ENCODE measurements at regions not wholly inside any gene's neighbourhood (a gene's known extent, or its start where the extent isn't known, plus 50 kb on each side); places are given as distances from the start of the nearest gene placed in this dataset.

DNA sequence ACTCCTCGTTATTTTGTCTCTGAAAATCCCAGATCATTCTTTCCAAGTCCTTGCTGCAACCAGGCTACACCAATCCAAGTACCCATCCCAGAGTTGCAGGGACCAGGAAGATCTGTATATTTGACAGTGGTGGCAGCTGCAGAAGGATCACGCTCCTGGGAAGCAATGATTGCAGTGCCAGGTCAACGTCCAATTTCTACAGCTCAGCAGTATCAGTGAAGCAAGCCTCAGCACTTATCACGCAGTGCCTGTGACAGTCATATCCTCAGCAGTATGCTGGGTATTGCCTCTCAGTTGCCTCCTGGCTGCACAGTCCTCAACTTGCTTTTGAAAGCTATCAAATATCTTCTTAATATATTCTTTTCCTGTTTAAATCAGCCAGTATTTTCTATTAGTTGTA lies 66.7 kb downstream of the BARHL2 start:
- DNase-seq (ENCODE audit: low read depth, low spot score): no peak

DNA sequence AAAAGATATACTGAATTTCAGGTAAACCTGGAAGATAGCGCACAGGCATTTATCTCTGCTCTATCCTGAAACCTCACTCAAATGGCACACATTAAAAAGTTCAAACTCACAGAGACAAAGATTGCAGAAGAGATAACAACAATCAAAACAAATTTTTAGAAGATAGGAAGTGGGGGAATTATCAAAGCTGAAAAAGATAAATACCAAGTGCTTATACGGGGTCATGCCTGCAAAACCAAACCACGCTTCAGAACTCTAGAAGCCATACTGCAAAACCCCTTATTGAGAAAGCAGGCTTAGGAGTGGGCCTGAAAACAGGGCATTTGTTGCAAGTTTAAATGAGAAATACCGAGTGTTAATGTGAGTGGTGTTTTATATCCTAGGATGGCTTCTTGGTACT lies 76.8 kb downstream of the BARHL2 start:
- no peak for DNase-seq (ENCODE audit: low read depth, low spot score)

DNA sequence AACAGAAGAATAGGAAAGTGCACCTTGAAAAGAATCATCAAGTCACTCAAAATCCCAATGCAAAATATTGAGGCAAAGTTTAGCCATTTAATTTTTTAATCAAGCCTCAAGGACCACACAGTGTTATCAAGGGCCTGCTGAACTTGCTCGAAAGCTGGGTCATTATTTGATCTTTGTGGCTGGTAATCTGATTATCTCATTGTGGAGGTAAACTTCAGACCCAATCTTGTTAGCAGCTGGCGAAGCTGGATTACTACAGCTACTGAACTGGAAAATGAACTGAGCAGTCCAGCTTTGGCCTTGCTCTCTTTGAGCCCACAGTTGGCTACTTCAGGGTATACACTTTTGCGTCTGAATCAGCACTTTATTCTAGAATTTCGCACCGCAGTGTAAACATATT lies 94.4 kb downstream of the BARHL2 start:
- DNase-seq (ENCODE audit: low read depth, low spot score): no peak

DNA sequence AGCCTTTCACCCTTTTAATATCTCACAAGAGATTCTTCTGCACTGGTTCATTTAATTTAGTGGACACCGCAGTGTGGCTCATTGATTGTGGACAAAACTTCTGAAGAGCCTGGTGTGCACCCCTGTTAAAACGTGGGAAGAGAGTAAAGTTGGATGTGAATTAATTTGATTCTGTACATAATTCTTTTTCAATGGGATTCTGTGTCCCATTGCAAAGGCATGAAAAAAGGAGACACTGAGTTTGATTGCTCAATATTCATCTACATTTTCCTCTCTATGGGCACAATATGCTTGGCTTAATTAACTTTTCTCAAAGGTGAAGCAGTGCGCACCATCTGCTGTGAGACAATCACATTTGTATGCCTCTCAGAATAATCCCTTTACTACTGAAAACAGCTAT lies 95.1 kb downstream of the BARHL2 start:
- DNase-seq (ENCODE audit: low read depth, low spot score): no peak

DNA sequence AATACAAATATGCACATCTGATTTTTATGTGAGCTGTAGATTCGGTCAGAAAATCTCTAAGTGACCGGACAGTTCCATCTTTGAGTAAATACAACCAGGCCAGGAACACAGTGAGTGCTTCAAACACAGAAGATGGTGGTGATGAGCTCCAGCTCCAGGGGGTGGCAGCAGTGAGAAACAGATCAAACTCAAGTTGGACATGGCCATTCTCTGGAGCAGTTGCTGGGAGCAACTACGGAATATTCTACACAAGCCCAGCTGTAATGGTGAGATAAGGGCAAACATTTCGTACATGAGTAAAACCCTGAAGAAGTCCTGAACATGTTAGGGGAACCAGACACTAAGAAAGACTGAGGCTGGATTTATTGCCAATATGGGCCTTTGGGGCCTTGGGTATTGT lies 100.7 kb downstream of the BARHL2 start:
- no peak for DNase-seq (ENCODE audit: low read depth, low spot score)

DNA sequence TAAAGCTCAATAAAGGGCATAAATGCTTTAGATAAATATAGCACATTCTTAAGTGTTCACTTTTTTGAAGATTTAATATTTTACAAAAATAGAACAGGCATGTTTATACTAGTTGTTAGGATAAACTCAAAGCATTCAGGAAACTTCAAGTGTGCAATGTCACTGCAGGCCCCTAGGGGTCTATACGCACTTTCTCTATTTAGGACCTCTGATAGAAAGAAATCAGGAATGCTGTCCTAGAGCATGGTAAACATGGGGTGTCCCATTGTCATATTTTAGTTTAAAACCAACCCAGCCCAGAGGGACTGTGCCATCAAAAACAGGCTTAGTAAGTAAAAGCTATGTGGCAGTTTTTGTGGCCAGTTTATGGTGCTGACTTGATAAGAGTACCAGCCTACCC lies 102.2 kb downstream of the BARHL2 start:
- no peak for DNase-seq (ENCODE audit: low read depth, low spot score)

DNA sequence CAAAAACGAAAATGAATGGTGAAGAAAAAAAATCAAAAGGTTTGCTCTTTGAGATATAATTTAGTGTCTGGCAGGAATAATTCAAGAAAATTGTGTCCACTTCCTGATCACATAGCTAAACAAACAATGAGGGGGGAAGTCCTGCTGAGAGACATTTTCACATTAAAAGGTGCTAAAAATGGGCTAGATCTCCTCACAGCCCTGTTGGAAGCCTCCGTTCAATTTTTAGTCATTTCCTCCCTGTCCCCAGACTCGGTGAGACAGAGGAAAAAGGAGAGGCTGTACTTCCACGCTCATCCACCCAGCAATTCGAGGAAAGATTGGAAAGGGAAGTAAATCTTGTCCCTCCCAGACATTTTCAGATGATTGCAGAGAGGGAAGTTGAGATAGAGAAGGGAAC lies 103.7 kb downstream of the BARHL2 start:
- DNase-seq (ENCODE audit: low read depth, low spot score): no peak

DNA sequence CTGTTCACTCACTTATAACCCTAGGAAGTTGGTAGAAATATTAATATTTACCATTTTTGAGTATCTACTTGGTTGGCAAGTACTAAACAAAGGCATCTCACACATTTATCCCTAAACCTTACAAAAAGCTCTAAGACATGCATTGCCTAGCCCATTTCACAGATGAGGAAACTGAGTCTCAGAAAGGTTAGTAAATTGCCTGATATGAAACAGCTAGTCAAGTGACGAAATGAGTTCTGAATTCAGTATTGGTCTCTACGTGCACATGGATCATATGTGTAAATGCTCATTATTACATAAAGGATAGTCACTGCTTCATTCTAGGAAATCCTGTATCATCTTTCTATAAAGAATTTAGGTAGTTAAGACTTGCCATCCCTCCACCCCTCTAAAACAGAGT lies 105.1 kb downstream of the BARHL2 start:
- DNase-seq (ENCODE audit: low read depth, low spot score): no peak

DNA sequence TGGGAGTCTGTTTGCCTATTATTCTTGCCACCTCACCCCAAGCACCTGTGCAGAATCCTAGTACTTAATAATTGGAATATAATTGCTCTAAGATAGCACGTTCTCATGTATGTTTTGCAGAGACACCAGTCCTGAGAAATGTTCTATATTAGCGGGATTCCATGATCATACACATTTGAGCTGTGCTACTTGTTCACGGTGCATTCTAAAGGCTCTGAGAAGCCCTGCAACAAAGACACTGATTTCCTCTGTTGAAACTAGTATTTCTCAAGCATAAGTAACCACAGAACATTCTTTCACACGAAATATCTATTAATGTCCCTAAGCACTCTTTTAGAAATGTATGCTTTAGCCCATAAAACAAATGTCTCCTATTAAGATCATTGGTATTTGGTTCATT lies 109.4 kb downstream of the BARHL2 start:
- DNase-seq (ENCODE audit: low read depth, low spot score): no peak

DNA sequence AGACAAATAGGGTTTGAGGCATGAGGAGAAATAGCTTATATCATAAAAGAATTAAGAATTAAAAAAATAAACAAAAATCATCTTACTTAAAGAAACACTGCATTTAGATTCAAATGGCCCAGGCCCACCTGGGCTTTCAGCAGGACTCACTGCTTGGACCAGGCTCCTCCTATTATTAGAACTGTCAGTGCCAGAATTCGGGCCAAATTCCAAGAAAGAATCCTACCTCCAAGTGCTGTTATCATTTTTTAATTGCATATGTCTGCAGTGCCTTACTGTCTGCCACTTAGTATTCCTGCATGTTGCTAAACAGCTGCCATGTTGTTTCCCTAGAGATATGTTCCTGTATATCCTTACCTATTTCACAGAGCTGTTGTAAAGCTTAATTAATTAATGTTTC lies 112.0 kb downstream of the BARHL2 start:
- DNase-seq (ENCODE audit: low read depth, low spot score): no peak

DNA sequence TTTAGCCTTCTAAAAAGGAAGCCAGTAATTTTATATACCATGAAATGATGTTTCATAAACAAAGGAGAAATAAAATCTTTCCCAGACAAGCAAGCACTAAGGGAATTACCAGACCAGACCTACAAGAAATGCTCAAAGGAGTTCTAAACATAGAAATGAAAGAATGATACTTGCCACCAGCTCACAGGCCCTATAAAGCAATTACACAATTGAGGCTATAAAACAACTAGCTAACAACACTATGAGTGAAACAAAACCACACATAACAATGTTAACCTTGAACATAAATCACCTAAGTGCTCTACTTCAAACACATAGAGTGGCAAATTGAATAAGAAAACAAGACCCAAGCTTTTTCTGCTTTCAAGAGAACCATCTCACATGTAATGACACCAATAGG lies 123.8 kb downstream of the BARHL2 start:
- DNase-seq (ENCODE audit: low read depth, low spot score): no peak

DNA sequence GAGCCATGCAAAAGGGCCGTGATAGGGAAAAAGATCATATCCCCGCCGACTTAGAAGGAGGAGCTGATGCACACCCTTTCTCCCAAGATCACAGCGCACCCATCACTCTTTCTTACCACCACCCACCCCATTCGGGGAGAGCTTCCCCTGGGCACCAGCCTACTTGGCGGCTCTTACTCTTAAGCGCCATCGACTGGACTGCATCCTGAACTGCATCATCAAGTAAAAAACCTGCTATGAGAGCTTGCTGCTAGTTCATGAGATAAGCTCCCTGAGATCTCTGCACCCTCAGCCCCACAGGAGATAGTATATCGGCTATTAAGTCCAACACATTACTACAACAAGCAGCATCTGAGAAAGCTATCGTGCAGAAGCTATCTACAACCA lies 125.1 kb downstream of the BARHL2 start:
- DNase-seq (ENCODE audit: low read depth, low spot score): no peak

DNA sequence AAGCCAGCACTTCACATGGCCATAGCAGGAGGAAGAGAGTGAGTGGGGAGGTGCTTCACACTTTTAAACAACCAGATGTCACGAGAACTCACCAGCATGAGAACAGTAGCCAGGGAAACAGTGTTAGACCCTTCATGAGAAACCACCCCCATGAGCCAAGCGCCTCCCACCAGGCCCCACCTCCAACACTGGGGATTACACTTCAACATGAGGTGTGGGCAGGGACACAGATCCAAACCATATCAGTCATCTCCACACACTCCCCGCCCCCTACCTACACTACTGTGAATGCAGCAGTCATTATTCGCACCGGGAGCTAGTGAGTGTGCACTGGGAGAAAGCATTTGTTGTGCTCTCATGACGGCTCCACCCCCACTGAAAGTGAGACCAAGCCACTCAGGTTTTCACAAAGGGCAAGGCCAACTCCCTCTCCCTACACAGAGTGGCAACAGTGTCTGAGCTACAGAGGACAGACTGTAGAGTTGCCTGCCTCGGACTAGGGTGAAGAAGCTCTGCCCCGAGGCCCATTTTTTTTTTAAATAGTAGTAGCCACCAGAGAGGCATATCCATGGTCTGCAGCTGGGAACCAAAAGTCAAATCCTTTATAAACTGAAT lies 125.6 kb downstream of the BARHL2 start:
- DNase-seq (ENCODE audit: low read depth, low spot score): no peak

DNA sequence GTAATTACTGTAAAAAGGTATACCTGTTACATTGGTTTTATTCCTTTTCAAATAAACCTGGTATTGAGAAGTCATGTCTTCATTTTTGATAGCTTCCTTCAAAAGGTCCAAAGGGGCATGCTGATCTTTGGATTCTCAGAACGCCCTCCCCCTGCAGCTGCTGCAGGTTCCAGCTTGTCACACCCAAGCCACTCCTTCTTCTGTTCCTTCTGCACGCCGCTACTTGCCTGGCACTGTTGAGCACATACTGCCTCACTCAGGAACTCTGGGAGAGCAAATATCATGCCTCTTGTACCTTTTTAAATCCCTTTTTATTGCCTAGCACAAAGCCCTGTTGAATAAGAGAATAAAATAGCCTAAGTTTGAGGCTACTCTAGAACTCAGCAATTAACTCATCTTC lies 136.9 kb downstream of the BARHL2 start:
- DNase-seq (ENCODE audit: low read depth, low spot score): no peak

DNA sequence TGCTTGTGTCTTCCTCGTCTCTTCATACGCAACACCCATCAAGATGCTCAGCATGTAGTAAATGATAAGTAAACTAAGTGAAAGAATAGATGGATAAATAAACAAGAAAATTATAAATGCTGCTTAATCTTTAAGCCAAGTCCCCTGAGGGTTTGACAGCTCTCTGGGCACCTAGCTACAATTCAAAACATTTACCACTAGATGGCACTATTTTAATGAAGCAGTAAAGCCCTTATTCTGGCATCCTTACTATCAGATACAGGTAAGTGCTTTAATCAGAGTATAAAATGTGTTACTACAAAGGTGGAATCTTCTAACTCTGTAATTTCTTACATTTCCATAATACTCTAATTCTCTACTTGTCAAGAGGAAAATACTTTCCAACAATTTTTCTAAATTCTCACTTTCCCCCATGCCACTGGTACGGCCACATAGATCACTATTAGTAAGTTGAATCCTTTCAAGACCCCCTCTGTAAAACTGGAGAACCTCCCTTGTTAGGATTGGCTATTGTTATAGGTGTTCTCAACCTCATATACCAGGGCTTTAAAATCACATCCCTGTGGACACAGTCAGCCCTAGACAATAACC lies 137.8 kb downstream of the BARHL2 start:
- no peak for DNase-seq (ENCODE audit: low read depth, low spot score)

DNA sequence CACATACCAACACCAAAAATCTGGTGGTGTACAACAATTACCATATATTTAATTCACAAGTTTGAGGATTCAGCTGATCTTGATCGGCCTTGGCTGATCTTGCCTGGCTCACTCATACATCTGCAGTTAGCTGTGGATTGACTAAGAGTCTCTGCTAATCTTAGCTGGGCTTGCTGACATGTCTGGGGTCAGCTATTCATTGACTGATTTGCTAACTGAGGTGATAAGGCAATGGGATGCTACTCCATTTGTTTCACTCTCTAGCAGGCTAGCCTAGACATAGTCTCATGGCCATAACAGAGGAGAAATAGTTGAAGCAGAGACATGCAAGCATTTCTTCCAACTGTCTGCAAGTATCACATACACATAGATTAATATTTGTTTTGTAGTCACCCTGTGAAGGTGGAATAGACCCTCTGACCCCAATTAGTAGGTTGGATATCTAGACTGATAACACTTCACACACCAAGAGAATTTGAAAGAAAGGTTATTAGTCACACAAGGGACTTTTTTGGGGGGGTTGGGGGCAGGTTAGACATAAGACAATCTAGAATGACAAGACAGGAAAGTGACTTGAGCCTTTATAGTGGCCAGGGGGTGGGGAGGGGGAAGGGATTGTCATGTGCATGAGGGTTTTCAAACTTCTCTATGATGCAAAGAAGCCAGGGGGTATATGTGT lies 142.3 kb downstream of the BARHL2 start:
- no peak for DNase-seq (ENCODE audit: low read depth, low spot score)

DNA sequence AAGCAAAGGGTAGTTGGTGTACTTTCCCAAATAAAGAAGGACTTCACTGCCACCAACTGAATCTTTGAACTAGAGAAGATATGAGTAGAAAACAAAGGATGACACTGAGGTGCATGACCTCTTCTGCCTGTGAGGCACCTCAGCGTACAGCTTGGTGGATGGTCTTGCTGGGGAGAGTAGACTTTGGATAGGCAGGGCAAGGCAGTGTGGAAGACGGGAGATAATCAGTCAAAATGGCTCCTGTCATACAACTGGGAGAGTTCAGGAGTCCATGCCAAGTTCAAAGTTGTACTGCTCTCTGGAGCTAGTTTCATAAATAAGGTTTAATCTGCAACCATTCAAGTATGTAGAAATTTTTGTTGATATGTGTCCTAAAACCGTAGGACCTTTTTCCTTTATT lies 143.4 kb downstream of the BARHL2 start:
- no peak for DNase-seq (ENCODE audit: low read depth, low spot score)

DNA sequence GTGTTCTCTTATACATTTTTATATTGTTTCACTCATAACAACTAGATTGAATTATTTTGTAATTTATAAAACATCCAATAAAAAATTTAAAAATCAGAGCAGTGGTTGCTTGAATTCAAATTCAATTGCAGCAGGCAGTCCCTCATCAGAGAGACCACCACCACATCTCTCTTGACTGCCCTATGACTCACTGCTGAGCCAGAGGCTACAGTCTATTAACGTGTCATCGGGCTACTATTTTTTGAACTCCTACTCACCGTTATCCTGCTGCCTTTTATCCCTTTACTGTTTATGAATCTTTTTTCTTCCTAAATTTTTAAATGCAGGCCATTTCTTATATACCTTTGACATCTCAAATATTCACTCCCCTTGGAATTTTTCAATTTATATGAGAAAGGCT lies 144.7 kb downstream of the BARHL2 start:
- DNase-seq (ENCODE audit: low read depth, low spot score): no peak

DNA sequence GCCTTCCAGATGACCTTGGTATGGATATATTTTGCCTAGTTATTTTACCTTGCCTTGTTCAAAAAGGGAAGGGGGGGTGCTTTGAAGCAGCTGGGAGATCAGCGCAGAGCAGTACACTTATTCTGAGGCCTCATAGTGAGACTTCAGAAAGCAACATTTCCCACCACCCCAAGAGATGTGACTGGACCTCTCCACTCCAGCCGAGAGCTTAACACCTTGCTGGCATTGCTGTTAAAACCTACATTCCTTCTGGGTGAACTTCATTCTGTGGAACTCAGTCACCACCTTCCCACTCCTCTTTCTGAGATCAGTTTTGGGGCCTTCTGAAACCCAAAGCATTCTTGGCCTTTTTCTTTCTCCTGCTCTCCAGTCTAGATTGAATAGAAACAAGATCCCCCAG lies 148.7 kb downstream of the BARHL2 start:
- DNase-seq (ENCODE audit: low read depth, low spot score): no peak

DNA sequence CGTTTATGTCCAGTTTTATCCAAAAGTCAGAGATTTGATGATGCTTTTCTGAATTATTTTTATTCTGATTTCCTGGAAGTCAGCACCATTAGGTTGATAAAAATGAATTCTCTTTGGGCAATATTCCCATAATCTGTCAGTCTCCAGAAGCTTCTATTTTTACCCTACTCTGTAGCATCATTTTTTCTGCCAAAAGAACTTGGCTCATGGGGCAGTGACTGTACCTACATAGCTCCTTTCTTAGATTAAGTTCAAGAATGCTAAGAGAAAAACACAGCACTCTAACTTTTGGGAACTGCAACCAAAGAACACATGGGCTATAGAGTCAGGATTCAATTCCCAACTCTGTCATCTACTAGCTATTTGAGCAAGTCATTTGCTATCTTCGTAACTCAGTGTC lies 152.9 kb downstream of the BARHL2 start:
- no peak for DNase-seq (ENCODE audit: low read depth, low spot score)

DNA sequence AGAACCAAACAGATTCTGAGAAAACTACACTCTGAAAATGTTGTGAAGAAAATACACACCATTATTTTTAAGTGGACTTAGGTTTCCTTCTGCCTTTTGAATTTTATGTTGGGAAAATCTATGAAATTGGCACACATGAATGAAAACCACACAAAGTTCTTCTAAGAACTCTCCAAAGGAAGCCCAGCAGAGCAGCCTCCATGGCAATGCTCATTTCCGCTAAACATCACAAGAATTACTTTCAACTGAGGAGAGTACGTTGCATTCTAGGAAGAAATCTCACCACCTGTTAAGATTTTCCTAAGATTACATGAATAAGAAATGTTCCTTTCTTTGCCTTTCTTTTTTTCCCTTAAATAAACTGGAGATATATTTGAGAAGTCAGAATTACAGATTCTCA lies 154.2 kb downstream of the BARHL2 start:
- DNase-seq (ENCODE audit: low read depth, low spot score): no peak

DNA sequence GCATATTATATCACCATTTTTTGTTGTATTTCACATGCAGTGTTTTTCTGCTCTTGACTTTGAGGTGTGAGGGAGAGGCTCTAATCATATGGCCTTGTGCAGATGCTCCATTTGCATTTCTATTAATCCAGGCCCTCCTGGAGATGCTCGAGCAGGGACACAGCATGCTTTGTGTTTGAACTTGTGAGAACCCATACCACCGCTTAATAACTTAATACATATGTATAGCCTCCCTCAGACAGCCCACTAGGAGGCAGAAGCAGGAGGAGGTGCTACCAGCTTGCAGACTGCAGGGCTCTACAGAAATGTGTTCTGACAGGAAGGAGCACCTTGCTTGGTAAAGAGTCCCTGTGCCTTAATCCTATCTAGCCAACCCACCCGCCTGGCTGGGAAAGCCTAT lies 155.2 kb downstream of the BARHL2 start:
- DNase-seq (ENCODE audit: low read depth, low spot score): no peak

DNA sequence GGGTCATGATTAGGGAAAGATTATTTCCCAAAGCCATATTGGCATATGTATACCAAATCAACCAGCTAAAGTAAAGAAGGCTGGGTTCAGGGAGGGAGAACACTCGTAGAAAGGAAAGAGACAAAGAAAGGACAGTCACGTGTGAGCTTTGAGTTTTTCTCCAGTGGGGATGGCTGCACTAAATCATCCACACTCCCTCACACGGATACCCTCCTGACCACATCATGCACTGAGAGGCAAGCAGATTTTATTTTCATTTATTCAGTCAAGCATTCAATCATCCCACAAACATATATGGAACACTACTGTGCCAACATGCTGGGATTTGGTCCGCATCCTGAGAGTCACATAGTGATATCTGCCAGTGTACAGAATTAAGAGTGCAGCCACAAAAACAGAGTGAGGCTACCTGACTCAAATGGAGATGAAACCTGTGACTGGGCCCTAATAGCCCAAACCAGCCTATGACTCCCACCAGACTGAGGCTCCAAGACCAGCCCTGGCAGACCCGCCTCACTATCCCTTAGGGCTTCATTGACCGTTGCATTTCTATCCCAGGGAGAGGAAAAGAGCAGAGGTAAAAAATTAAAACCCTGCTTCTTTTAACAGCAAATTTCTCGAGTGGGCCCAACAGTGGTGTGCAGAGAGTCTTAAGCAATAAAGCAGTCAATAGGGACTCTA lies 155.9 kb downstream of the BARHL2 start:
- DNase-seq (ENCODE audit: low read depth, low spot score): no peak
